ENCODE measurements at regions not wholly inside any gene's neighbourhood (a gene's known extent, or its start where the extent isn't known, plus 50 kb on each side); places are given as distances from the start of the nearest gene placed in this dataset.

- POLR2A ChIA-PET: no interaction called here
- no peaks in the 10 kb centered on the region for H3K27me3 ChIP-seq (ENCODE audit: control insufficient read depth, insufficient read depth, low read length)
- H3K9me3 ChIP-seq (ENCODE audit: control insufficient read depth, insufficient read depth, low read length): no peaks in the 10 kb centered on the region
- H3K27ac ChIP-seq (ENCODE audit: low read depth, low read length): no peak overlapping the region
- CTCF ChIA-PET: interaction anchor here (0.9 to 1.3 kb wide), 3 partner anchors 50 to 142 kb away, joined by 3 to 6 read pairs (median 5); no protein-coding TSS in a partner anchor
- TF ChIP-seq, protein P1, sequence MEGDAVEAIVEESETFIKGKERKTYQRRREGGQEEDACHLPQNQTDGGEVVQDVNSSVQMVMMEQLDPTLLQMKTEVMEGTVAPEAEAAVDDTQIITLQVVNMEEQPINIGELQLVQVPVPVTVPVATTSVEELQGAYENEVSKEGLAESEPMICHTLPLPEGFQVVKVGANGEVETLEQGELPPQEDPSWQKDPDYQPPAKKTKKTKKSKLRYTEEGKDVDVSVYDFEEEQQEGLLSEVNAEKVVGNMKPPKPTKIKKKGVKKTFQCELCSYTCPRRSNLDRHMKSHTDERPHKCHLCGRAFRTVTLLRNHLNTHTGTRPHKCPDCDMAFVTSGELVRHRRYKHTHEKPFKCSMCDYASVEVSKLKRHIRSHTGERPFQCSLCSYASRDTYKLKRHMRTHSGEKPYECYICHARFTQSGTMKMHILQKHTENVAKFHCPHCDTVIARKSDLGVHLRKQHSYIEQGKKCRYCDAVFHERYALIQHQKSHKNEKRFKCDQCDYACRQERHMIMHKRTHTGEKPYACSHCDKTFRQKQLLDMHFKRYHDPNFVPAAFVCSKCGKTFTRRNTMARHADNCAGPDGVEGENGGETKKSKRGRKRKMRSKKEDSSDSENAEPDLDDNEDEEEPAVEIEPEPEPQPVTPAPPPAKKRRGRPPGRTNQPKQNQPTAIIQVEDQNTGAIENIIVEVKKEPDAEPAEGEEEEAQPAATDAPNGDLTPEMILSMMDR (IDR thresholded peaks at IDR 0.05; ENCODE audit: low read depth, low read length): no peak
- DNase-seq (ENCODE audit: low read depth, low spot score): no peak
- no peak overlapping the region for H3K4me3 ChIP-seq (ENCODE audit: low read depth, low read length)
Measured at GRCh38 chr17:55668312-55668920, 54.2 kb downstream of the TMEM100 start.

DNA sequence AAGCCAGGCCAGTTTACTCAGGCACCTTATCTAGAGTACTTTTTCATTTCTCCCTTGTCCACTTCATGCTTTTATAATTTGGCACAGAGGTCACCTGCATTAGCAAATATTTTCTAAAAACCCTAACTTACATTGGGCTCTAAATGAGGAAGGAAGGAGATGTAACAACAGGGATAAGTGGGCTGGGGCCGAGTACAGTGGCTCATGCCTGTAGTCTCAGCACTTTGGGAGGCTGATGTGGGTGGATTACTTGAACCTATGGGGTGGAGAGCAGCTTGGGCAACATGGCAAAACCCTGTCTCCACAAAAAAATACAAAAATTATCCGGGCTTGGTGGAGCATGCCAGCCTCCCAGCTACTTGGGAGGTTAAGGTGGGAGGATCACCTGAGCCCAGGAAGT is 55.9 kb downstream of the TMEM100 start:
- H3K27ac ChIP-seq (ENCODE audit: low read depth, low read length): no peak overlapping the region

DNA sequence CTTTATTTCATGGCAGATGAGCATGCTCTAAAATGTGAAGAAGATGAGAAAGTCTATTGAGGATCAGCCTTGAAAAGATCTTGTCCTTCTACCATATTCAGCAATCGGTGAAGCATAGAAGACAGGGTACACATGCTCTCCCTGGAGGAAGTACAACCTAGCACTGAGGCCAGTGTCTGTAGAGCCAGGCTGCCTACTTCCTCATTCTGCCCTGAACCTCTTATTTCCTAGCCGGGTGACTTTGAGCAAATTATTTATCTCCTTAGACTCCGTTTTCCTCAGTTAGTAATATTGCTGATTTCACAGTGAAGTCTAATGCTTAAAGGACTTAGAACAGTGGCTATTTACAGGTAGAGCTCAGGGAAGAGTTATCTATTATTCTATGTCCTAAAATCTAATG is 58.4 kb downstream of the TMEM100 start:
- no peak overlapping the region for H3K27ac ChIP-seq (ENCODE audit: low read depth, low read length)
- CTCF ChIA-PET: interaction anchor here (1.0 kb wide), 1 partner anchor 33 kb away, joined by 3 read pairs; no protein-coding TSS in a partner anchor
- H3K4me3 ChIP-seq (ENCODE audit: low read depth, low read length): no peak overlapping the region
- no peaks in the 10 kb centered on the region for H3K9me3 ChIP-seq (ENCODE audit: control insufficient read depth, insufficient read depth, low read length)
- TF ChIP-seq, protein P1 (IDR thresholded peaks at IDR 0.05; ENCODE audit: low read depth, low read length): no peak
- POLR2A ChIA-PET: no interaction called here
- no peaks in the 10 kb centered on the region for H3K27me3 ChIP-seq (ENCODE audit: control insufficient read depth, insufficient read depth, low read length)
- DNase-seq (ENCODE audit: low read depth, low spot score): no peak

More for the DNA sequence above, 55.9 kb downstream of the TMEM100 start:
- Histone ChIP-seq H3K4me3 (ENCODE audit: low read depth, low read length) (no peak overlapping the region), H3K9me3 (ENCODE audit: control insufficient read depth, insufficient read depth, low read length) (no peaks in the 10 kb centered on the region), H3K27me3 (ENCODE audit: control insufficient read depth, insufficient read depth, low read length) (no peaks in the 10 kb centered on the region)
- no peak for DNase-seq (ENCODE audit: low read depth, low spot score)
- POLR2A ChIA-PET: no interaction called here
- TF ChIP-seq, protein P1 (IDR thresholded peaks at IDR 0.05; ENCODE audit: low read depth, low read length): no peak
- CTCF ChIA-PET: interaction anchor here (0.7 to 0.9 kb wide), 3 partner anchors 105 to 663 kb away, joined by 3 to 7 read pairs (median 6); no protein-coding TSS in a partner anchor

DNA sequence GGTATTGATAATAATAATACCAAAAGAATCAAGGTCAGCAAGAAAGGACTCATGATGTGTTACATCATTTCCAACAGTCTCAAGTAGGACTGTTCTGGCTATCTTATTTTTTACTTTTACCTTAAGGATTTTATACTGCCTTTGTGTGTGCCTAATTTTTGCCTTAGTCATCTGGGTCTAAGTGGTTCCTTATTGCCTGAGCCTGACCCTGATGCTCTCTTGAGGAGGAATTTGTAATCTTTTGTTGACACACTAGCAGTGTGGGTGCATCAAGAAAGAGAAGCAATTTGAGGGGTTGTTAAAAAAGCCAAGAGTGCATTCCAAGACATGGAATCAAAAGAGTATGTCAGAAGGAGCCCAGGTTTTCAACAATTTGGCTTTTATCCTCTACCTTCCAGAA is 59.3 kb downstream of the TMEM100 start:
- no peaks in the 10 kb centered on the region for H3K27me3 ChIP-seq (ENCODE audit: control insufficient read depth, insufficient read depth, low read length)
- no peaks in the 10 kb centered on the region for H3K9me3 ChIP-seq (ENCODE audit: control insufficient read depth, insufficient read depth, low read length)
- ChIA-PET CTCF (no interaction called here), POLR2A (no interaction called here)
- H3K27ac ChIP-seq (ENCODE audit: low read depth, low read length): no peak overlapping the region
- TF ChIP-seq, protein P1 (IDR thresholded peaks at IDR 0.05; ENCODE audit: low read depth, low read length): no peak
- no peak for DNase-seq (ENCODE audit: low read depth, low spot score)
- H3K4me3 ChIP-seq (ENCODE audit: low read depth, low read length): no peak overlapping the region

DNA sequence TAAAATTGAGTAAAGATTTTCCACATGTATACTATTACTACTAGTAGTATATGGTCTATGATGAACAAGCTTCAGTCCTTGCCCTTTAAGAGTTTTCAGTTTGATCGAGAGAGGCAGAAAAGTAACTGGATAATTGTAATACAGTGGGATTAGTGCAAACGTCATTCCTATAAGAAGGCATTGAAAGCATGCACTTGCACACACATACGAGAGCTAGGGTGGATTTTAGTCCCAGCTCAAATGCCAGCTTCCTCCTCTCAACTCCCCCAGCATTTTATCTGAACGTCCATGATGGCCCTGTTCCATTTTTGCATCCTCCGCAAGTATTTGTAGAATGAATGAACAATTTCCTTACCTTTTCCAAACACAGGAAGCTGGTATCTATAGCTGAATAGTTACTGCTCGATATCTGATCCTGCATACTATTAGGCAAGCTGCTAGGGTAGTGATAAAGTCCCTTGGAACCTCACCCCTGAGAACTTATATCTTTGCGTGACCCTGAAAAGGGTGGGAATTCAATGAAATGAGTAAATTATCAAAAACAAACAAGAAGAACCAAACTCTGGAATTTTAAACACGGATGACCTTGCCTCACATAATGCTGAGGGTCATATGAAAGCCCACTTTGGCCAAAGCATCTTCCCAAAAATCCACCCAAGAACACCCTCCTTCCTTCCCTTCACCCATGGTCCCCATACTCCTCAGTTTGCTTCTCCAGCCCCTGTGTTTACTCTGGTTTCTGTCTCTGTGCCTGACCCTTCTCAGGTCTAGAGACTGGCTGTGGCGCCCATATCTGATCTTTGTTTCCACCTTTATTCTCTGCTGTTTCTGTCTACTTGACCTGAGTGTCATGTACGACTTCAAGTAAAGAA is 60.5 kb downstream of the TMEM100 start:
- POLR2A ChIA-PET: no interaction called here
- CTCF ChIA-PET: interaction anchor here (1.3 kb wide), 1 partner anchor 11 kb away, joined by 4 read pairs; no protein-coding TSS in a partner anchor
- no peak overlapping the region for H3K27ac ChIP-seq (ENCODE audit: low read depth, low read length)
- TF ChIP-seq, protein P1 (IDR thresholded peaks at IDR 0.05; ENCODE audit: low read depth, low read length): no peak
- no peaks in the 10 kb centered on the region for H3K9me3 ChIP-seq (ENCODE audit: control insufficient read depth, insufficient read depth, low read length)
- no peaks in the 10 kb centered on the region for H3K27me3 ChIP-seq (ENCODE audit: control insufficient read depth, insufficient read depth, low read length)
- H3K4me3 ChIP-seq (ENCODE audit: low read depth, low read length): no peak overlapping the region
- DNase-seq (ENCODE audit: low read depth, low spot score): no peak

All from AG04450 (cell line).